KMS-11 (cell line): ENCODE measurements at regions not wholly inside any gene's neighbourhood (a gene's known extent, or its start where the extent isn't known, plus 50 kb on each side); places are given as distances from the start of the nearest gene placed in this dataset.

Experiments
- H2AFZ ChIP-seq: fragments of 200-600 bp; sonication (generic); 2 replicates; pipeline ENCODE4 v1.6.1; 2016; ENCODE audit warnings: antibody characterized with exemption, mixed run types, low read depth
- H3K27ac ChIP-seq: fragments of 200-600 bp; sonication (generic); 2 replicates; pipeline ENCODE4 v1.6.1; 2016; ENCODE audit warnings: mild to moderate bottlenecking, mixed run types
- H3K27me3 ChIP-seq: fragments of 200-600 bp; sonication (generic); 2 replicates; pipeline ENCODE4 v1.6.1; 2017; ENCODE audit warnings: mild to moderate bottlenecking, low read depth, mixed run types, moderate library complexity; ENCODE audit not compliant: insufficient read depth
- H3K36me3 ChIP-seq: fragments of 200-600 bp; sonication (generic); 2 replicates; pipeline ENCODE4 v1.6.1; 2017; ENCODE audit warnings: mild to moderate bottlenecking, mixed run types; ENCODE audit not compliant: insufficient read depth
- H3K4me1 ChIP-seq: fragments of 200-600 bp; sonication (generic); 2 replicates; pipeline ENCODE4 v1.6.1; 2016; ENCODE audit warnings: mild to moderate bottlenecking, low read depth, mixed run types; ENCODE audit not compliant: poor library complexity, severe bottlenecking
- H3K4me2 ChIP-seq: fragments of 200-600 bp; sonication (generic); 2 replicates; pipeline ENCODE4 v1.7.0; 2016; ENCODE audit warnings: mild to moderate bottlenecking, mixed run types
- H3K4me3 ChIP-seq: fragments of 200-600 bp; sonication (generic); IDR thresholded peaks from 2 replicates; pipeline ENCODE4 v1.6.1; 2017; ENCODE audit warnings: low read depth, low read length, mixed read lengths; ENCODE audit not compliant: insufficient read depth
- H3K79me2 ChIP-seq: fragments of 200-600 bp; sonication (generic); 2 replicates; pipeline ENCODE4 v1.6.1; 2016; ENCODE audit warnings: low read depth, mixed run types; ENCODE audit not compliant: insufficient read depth
- H3K9ac ChIP-seq: fragments of 200-600 bp; sonication (generic); 2 replicates; pipeline ENCODE4 v1.6.1; 2016; ENCODE audit warnings: mild to moderate bottlenecking, mixed run types
- H4K20me1 ChIP-seq: fragments of 200-600 bp; sonication (generic); 2 replicates; pipeline ENCODE4 v1.6.1; 2016; ENCODE audit warnings: mild to moderate bottlenecking, mixed run types; ENCODE audit not compliant: insufficient read depth
- TF ChIP-seq, protein P1 (sequence below): fragments of 200-600 bp; sonication (generic); conservative IDR thresholded peaks from 2 replicates; pipeline ENCODE4 v1.6.1; 2017; ENCODE audit warnings: low read depth, mild to moderate bottlenecking, antibody characterized with exemption, low read length, moderate library complexity, mixed read lengths

DNA sequence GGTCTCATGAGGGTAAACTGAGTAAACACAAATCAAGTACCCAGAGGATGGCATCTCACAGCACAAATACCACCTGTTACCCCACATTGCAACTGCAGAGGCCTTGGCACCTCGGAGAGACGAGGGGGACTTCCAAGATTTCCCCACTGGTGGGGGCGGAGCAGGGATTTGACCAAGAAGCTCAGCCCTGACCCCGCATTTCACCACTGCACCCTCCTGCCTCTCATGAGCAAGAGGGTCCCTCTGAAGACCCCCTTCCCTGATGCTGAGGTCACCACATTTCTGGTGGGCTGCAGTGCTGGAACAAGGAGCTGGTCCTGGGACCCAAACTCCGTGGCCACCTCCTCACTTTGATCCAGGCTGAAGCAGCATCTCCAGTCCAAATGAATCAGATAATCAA lies 342.4 kb downstream of the NPHP4 start:
- Histone ChIP-seq H3K4me2 (no peak overlapping the region), H3K27ac (no peak overlapping the region), H4K20me1 (no peaks in the 10 kb centered on the region), H3K27me3 (peaks cover 19% of the 10 kb centered on the region), H3K4me3 (no peak overlapping the region), H3K9ac (no peak overlapping the region), H3K4me1 (no peaks in the 10 kb centered on the region), H3K36me3 (no peaks in the 10 kb centered on the region), H3K79me2 (no peaks in the 10 kb centered on the region), H2AFZ (no peak overlapping the region)
- TF ChIP-seq, protein P1, sequence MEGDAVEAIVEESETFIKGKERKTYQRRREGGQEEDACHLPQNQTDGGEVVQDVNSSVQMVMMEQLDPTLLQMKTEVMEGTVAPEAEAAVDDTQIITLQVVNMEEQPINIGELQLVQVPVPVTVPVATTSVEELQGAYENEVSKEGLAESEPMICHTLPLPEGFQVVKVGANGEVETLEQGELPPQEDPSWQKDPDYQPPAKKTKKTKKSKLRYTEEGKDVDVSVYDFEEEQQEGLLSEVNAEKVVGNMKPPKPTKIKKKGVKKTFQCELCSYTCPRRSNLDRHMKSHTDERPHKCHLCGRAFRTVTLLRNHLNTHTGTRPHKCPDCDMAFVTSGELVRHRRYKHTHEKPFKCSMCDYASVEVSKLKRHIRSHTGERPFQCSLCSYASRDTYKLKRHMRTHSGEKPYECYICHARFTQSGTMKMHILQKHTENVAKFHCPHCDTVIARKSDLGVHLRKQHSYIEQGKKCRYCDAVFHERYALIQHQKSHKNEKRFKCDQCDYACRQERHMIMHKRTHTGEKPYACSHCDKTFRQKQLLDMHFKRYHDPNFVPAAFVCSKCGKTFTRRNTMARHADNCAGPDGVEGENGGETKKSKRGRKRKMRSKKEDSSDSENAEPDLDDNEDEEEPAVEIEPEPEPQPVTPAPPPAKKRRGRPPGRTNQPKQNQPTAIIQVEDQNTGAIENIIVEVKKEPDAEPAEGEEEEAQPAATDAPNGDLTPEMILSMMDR: no peak

DNA sequence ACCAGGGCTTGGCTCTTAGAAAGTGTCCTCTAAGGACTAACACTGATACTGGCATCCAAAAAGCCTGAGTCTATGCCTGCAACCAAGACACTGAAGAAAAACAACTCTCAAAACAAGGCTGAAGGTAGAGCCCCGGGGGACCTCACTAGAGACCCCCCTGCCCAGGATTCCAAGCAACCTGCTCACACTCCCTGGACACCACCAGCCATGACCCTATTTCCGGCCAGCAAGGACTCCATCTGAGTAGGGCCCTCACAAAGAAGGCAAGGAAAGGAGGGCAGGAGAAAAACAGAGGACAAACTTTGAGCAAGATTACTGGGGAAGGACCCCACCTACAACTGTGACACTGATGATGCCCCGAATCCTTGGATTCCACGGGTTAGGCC lies 343.1 kb downstream of the NPHP4 start:
- Histone ChIP-seq H3K36me3 (no peaks in the 10 kb centered on the region), H3K4me2 (no peak overlapping the region), H3K4me1 (no peaks in the 10 kb centered on the region), H4K20me1 (no peaks in the 10 kb centered on the region), H3K79me2 (no peaks in the 10 kb centered on the region), H3K9ac (no peak overlapping the region), H3K27me3 (peaks cover 23% of the 10 kb centered on the region), H3K27ac (no peak overlapping the region), H3K4me3 (no peak overlapping the region), H2AFZ (no peak overlapping the region)
- TF ChIP-seq, protein P1: no peak

DNA sequence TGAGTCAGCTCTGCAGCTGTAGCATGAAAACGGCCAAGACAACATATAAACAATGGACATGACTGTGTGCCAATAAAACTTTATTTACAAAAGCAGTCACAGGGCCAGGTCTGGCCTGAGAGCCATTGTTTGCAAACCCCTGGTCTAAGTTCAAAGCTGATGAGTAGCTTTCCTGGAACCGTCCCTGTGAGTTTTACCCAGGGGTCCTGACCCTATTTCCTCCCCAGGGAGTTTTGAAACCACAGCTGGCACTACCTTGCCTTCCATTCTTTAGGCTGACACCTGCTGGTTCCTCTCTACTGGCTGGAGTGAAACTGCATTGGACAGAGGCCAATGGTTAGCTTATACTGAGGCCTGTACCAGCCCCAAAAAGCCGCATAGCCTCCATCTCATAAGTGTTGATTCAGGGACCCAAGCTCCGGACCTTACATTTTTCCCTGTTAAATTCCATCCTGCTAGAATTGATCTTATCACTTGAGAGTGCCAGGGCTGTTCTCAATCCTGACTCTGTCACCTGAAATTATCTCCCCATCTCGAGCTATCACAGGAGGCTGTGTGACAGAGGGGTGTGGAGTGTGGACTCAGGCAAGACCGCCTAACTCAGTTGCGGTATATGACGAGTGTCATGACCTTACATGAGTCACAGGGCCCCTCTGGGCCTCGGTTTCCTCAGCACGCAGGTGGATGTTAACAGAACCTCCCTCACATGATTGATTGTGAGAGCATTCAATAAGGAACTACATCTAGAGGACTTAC lies 343.6 kb downstream of the NPHP4 start:
- Histone ChIP-seq H3K27ac (no peak overlapping the region), H3K79me2 (no peaks in the 10 kb centered on the region), H3K4me3 (no peak overlapping the region), H3K9ac (no peak overlapping the region), H3K4me1 (no peaks in the 10 kb centered on the region), H2AFZ (no peak overlapping the region), H3K4me2 (no peak overlapping the region), H4K20me1 (no peaks in the 10 kb centered on the region), H3K36me3 (no peaks in the 10 kb centered on the region), H3K27me3 (peaks cover 29% of the 10 kb centered on the region)
- TF ChIP-seq, protein P1: no peak

DNA sequence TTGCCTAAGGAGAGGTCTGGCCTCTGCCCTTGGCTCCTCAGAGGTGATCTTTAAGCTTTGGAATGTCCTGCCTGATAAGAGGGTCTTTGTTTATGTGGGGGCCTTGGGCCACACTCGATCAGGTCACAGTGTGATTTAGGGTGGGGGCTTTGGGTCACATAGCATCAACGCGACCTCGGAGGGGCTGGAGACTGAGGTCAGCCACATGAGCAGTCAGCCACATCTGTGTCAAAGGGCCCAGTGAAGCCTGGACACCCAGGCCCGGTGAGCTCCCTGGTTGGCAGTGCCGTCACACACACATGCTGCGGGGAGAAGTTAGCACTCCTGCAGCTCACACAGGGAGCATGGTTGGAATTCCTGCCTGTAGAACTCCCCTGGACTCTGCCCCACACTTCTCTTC lies 345.0 kb downstream of the NPHP4 start:
- Histone ChIP-seq H2AFZ (no peak overlapping the region), H3K36me3 (no peaks in the 10 kb centered on the region), H3K4me2 (no peak overlapping the region), H3K9ac (no peak overlapping the region), H3K4me1 (no peaks in the 10 kb centered on the region), H4K20me1 (no peaks in the 10 kb centered on the region), H3K79me2 (no peaks in the 10 kb centered on the region), H3K27ac (no peak overlapping the region), H3K4me3 (no peak overlapping the region), H3K27me3 (peaks cover 37% of the 10 kb centered on the region)
- TF ChIP-seq, protein P1: no peak
